ENCODE measurements at regions not wholly inside any gene's neighbourhood (a gene's known extent, or its start where the extent isn't known, plus 50 kb on each side); places are given as distances from the start of the nearest gene placed in this dataset.

- no peak for TF ChIP-seq FOXA1 (IDR thresholded peaks at IDR 0.05)
- no peak for TF ChIP-seq FOXK2 (IDR thresholded peaks at IDR 0.05)
- TF ChIP-seq FOXM1 (IDR thresholded peaks at IDR 0.05; ENCODE audit: borderline replicate concordance): no peak
- TF ChIP-seq SUZ12 (IDR thresholded peaks at IDR 0.05): no peak
- no peak for TF ChIP-seq SP1 (IDR thresholded peaks at IDR 0.05)
- TF ChIP-seq TARDBP (IDR thresholded peaks at IDR 0.05): no peak
- TF ChIP-seq BHLHE40 (IDR thresholded peaks at IDR 0.05; ENCODE audit: borderline replicate concordance): no peak
- TF ChIP-seq LEF1 (IDR thresholded peaks at IDR 0.05; ENCODE audit: borderline replicate concordance): no peak
- TF ChIP-seq ELF4 (IDR thresholded peaks at IDR 0.05): no peak
- no peak for TF ChIP-seq CTBP1 (IDR thresholded peaks at IDR 0.05; ENCODE audit: borderline replicate concordance)
- no peak for TF ChIP-seq HDGF (IDR thresholded peaks at IDR 0.05; ENCODE audit: borderline replicate concordance)
- no peak for TF ChIP-seq L3MBTL2 (conservative IDR thresholded peaks at IDR 0.05)
- TF ChIP-seq ARNT (IDR thresholded peaks at IDR 0.05): no peak
Measured at GRCh38 chr11:28962502-28962901, 854.3 kb downstream of the METTL15 start.
